Right kidney (tissue), 1 donor: ENCODE measurements at regions not wholly inside any gene's neighbourhood (a gene's known extent, or its start where the extent isn't known, plus 50 kb on each side); places are given as distances from the start of the nearest gene placed in this dataset.

Experiments used
- DNase-seq: peaks from one replicate; pipeline ENCODE4 v3.0.0-alpha.2; 2016

GRCh38 chr2:41602341-41602740, 445.5 kb upstream of the PKDCC start:
- DNase-seq = no peak

- no peak for DNase-seq
These were observed 442.5 kb upstream of the PKDCC start for GRCh38 chr2:41605311-41605710.

- DNase-seq = no peak
These were observed 441.9 kb upstream of the PKDCC start for GRCh38 chr2:41605914-41606313.

GRCh38 chr2:41610501-41611190, 437.2 kb upstream of the PKDCC start:
- no peak for DNase-seq

- DNase-seq = no peak
These were observed 429.1 kb upstream of the PKDCC start for GRCh38 chr2:41618754-41619153.

- DNase-seq = no peak
These were observed 426.7 kb upstream of the PKDCC start for GRCh38 chr2:41621095-41621494.

- DNase-seq = no peak
These were observed 426.3 kb upstream of the PKDCC start for GRCh38 chr2:41621563-41621962.

- DNase-seq = no peak
These were observed 425.5 kb upstream of the PKDCC start for GRCh38 chr2:41622301-41622700.

GRCh38 chr2:41626936-41627335, 420.9 kb upstream of the PKDCC start:
- DNase-seq = no peak

GRCh38 chr2:41634686-41635085, 413.1 kb upstream of the PKDCC start:
- no peak for DNase-seq

- DNase-seq = no peak
These were observed 402.9 kb upstream of the PKDCC start for GRCh38 chr2:41644936-41645335.

- DNase-seq = no peak
These were observed 400.3 kb upstream of the PKDCC start for GRCh38 chr2:41647468-41648050.

GRCh38 chr2:41657226-41657625, 390.6 kb upstream of the PKDCC start:
- no peak for DNase-seq

GRCh38 chr2:41659758-41660157, 388.1 kb upstream of the PKDCC start:
- no peak for DNase-seq

- no peak for DNase-seq
These were observed 385.4 kb upstream of the PKDCC start for GRCh38 chr2:41662461-41662860.

GRCh38 chr2:41663056-41663455, 384.8 kb upstream of the PKDCC start:
- DNase-seq = no peak

GRCh38 chr2:41668529-41668928, 379.3 kb upstream of the PKDCC start:
- DNase-seq = no peak

GRCh38 chr2:41678639-41679038, 369.2 kb upstream of the PKDCC start:
- DNase-seq = no peak

GRCh38 chr2:41686156-41686555, 361.7 kb upstream of the PKDCC start:
- DNase-seq = no peak

- DNase-seq = no peak
These were observed 356.3 kb upstream of the PKDCC start for GRCh38 chr2:41691561-41691960.

- DNase-seq = no peak
These were observed 353.2 kb upstream of the PKDCC start for GRCh38 chr2:41694536-41695049.

- DNase-seq = no peak
These were observed 352.4 kb upstream of the PKDCC start for GRCh38 chr2:41695198-41696113.

- no peak for DNase-seq
These were observed 350.4 kb upstream of the PKDCC start for GRCh38 chr2:41697389-41697788.
